NCI-H1105 treated with DMSO at 0.1 percent for 48 hours (cell line): ENCODE measurements at regions not wholly inside any gene's neighbourhood (a gene's known extent, or its start where the extent isn't known, plus 50 kb on each side); places are given as distances from the start of the nearest gene placed in this dataset.

Experiments used
- DNase-seq: peaks from one replicate; lab custom pipeline; 2025; lab: John Stamatoyannopoulos, UW

DNA sequence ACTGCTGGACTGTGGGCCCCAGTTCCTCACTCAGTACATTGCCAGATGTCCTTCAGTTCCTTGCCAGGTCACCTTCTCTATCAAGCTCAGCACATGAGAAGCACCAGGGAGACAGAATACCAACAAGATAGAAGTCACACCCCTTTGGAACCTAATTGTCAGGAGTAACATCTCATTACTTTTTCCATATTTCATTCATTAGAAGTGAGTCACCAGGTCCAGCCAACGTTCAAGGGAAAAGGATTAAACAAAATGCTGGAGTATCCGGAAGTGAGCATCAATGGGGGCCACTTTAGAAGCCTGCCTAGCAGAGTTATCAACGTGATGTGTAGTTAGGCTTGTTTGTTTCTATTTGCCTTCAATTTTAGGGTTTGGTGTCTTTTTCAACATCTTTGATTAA lies 569.3 kb downstream of the MIAT start:
- DNase-seq, result no peak

DNA sequence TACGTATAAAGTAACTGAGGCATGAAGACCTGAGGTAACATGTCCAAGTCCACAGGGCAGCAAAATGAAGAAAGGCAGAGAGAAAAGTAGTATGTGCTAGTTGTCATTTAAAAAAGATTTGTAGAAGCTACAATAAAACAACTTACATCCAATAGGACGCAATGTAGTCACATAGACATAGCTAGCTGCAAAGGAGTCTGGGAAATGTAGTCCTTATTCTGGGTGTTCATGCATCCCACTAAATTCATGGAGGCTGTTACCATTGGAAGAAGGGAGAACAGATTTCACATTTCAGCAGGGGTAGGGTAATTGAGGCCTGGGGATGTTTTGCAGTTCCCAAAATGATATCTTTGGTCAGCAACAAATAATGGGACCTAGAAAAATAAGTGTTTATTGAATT lies 571.4 kb downstream of the MIAT start:
- no peak for DNase-seq

GRCh38 chr22:27230189-27230588 lies 571.4 kb downstream of the MN1 start:
- no peak for DNase-seq

GRCh38 chr22:27231266-27231665 lies 570.3 kb downstream of the MN1 start:
- no peak for DNase-seq

GRCh38 chr22:27232077-27232476 lies 569.5 kb downstream of the MN1 start:
- DNase-seq, result no peak

DNA sequence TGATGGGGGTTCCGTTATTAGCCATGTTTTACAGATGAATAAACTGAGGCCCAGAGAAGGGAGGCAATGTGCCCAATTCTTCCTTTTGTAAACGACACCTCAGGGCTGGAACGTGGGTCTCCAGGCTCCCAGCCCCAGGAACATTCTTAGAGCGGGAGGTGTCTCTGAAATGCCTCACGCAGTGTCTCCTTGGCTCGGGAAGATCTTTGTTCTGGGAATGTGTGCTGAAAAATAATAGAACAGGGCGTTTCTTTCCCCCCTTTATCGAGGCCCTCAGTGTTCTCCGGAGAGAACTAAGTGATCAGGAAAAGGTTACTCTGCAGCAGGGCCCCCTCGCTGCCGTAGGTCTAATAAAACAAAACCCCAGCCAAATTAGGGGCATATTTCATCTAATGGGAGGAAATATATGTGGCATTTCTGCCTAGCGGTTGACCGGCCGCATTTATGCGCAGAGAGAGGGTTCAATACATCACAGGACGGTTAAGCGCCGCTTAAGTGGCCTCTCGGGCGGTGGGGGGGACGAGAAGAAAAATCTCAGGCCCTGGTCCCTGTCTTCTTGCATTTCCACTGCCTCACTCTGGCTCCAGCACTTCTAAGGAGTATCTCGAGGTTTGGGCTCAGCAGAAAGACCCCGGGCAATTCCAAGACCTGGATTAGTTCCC lies 564.3 kb downstream of the MN1 start:
- DNase-seq, result no peak

DNA sequence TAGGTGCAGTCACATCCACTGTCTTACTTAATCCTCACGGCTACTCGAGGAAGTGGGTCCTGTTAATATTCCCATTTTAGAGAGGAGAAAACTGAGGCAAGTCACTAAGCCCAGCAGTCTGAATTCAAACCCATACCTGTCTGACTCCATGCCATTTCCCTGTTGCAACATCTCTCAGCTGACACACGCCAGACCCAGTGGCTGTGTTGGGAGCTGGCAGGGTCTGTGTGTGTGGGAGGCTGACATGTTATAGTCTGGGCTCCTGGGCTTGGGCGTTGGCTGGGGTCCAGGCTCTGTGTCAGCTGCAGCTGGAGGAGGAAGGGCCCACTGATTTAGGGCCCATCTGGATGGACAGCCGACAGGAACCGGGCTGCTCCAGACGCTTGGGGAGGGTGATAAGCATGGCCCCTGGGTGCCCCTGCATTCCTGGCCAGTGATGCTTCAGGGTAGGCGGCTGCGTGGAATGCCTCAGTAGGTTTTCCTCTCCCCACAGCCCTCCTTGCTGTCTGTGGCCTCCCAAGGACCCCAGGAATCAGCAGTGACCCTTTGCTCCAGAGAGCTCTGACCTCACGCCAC lies 562.5 kb downstream of the MN1 start:
- peak; percentile 4 for DNase-seq

- no peak for DNase-seq
Measured at GRCh38 chr22:27239520-27239919, 562.0 kb downstream of the MN1 start.

GRCh38 chr22:27240298-27241075 lies 561.1 kb downstream of the MN1 start:
- no peak for DNase-seq

DNA sequence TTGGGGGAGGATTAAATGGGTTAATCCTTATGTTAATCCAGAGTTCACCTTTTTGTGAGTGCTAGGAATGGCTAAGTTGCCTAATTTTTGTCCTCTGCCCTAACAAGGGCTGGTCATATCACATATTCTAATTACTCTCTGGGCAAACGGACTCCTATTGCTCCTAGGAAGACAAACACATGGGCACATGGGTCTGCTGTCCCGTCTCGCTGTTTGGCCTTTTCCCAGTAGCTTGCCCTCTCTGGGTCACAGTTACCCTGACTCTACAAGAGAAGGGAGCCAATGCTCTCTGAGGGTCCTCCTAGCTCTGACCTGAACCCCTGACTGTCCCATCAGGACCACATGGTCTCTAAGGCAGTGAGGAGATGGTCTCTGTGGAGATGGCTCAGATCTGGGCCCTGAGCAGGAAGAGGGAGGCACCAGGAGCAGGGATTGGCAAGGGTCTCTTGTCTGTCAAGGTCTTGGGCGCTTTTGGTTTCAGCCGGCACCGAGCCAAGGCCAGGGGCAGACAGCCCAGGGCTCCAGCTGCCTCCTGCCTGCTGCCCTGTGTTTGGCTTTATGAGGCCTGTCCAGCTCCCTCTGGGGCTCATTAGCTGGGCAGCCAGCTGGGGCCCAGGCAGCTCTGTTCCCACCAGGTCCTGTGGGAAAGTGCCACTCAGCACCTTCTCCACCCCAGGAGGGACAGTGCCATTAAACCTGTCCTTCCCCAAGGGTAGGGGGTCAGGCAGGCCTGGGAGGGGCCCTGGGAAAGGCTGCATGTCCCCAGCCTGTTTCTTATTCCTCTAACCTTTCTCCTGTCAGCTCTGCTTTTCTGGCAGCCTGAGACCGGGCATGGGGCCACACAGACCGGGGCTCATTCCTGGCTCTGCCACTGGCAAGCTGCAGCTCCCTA lies 559.9 kb downstream of the MN1 start:
- DNase-seq, result peak; percentile 41

- DNase-seq, result no peak
Measured at GRCh38 chr22:27242474-27242873, 559.1 kb downstream of the MN1 start.

- no peak for DNase-seq
Measured at GRCh38 chr22:27242917-27243589, 558.5 kb downstream of the MN1 start.

DNA sequence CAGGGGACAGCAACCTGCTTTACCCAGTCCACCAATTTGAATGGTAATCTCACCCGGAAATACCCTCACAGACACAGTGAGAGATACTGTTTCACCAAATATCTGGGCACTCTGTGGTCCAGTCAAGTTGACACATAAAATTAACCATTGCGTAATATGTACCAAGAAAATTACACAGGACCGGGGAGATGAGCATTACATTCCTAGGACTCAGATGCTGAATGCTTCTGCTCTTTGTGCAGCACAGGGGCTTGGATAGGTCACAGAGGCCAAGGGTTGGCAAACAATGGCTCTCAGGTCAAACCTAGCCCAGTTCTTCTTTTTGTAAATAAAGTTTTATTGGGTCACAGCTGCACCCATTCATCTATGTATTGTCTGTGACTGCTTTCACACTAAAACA lies 557.2 kb downstream of the MN1 start:
- DNase-seq, result no peak

DNA sequence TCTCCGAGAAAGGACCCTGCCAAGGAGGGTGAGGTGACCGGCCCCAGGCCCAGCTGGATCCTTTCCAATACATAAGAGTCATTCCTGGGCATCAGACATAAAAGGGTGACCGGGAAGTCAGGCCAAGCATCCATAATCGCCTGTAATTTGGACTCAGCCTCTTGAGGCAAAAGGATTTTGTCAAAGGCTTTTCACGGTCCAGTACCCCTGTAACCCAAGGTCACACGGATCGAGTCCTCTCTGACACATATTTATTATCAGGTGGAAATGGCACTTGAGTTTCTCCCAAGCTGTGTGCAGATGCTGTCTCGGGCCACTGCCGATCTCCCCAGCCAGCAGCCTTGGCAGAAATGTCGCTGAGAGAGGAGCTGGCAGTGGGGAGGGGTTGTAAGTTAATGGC lies 556.5 kb downstream of the MN1 start:
- peak; percentile 51 for DNase-seq

DNA sequence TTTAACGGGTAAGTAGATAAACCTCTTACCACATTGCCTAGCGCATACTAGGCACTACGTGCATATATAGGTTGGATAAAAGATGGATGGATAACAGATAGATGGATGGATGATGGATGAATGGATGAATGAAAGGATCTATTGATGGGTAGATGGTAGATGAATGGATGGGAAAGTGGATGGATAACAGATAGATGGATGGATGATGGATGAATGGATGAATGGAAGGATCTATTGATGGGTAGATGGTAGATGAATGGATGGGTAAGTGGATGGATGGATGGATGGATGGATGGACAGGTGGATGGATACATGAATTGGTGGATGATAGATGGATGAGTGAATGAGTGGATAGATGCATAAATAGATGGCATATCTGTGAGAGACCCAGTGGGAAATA lies 555.0 kb downstream of the MN1 start:
- DNase-seq, result no peak

DNA sequence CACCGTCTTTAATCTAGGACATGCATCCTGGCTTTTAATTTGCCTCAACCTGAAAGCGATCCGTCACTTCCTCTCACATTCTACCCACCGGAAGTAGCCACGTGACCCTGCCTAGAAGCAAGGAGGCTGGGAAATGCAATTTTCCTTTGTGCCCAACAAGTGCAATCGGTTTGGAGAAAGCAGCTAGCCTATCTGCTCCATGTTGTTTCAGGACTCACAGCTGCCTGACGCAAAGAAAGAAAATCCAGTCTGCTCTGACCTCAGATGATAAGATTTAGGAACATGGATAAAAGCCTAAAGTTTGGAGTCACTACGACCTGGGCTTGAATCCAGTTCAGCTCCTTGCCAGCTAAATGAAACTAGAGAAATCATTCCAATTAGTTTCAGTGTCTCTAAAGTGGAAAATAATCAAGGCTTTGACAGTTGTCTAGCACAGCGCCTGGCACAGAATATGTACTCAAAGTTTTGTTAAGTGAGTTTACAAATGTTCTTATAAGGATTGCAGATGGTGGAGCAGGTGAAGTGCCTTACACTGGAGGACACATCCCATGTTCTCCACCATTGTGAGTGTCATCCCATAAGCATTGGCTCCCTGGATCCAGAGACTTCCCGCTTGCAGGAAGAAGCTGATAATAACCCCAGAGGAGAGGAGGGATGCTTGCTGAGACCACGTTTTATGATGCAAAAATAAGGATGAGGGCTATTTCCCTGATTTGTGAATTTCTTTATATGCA lies 553.7 kb downstream of the MN1 start:
- DNase-seq, result no peak

DNA sequence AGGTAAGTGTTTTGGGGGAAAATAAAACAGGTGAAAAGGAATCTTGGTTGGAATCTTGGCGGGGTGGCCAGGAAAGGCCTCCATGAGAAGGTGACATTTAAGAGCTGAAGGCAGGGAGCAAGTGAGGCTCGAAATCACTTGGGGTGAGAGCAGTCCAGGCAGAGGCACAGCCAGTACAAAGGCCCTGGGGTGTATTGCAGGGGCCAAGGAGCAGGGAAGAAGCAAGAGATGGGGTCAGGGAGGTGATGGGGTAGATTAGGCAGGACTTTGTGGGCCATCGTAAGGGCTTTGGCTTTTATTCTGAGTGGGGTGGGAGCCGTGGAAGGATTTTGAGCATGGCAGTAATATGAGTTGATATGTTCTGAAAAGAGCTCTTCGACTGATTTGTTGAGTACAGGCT lies 551.1 kb downstream of the MN1 start:
- DNase-seq, result no peak

- no peak for DNase-seq
Measured at GRCh38 chr22:27250886-27251285, 550.7 kb downstream of the MN1 start.

GRCh38 chr22:27251563-27251962 lies 550.0 kb downstream of the MN1 start:
- DNase-seq, result no peak

DNA sequence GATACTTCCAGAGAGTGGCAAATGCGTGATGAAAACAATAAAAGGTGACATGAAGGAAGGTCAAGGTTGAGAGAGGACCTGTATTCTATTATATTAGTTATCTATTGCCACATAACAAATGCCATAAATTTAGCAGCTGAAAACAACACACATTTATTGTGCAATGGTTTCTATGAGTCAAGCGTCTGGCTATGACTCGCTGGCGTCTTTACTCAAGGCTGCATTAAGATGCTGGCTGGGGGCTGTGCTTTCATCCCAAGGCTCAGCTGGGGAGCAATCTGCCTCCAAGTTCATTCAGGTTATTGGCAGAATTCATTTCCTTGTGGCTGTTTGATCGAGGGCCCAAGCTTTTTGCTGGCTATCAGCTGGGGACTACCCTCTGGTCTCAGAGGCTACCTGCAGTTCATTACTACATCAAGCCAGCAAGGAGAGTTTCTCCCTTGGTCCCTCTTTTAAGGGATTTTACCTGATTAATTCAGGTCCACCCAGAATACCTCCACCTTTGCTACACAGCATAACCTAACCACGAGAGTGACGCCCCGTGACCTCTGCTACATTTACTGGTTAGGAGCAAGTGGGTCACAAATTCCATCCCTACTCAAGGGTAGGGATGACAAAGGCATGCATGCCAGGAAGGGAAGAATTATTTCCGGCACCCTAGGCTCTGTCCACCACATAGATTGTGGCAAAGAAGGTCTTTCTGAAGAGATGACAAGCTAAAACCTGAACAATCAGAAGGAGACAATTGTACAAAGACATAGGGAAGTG lies 549.1 kb downstream of the MN1 start:
- no peak for DNase-seq
